ENCODE measurements at regions not wholly inside any gene's neighbourhood (a gene's known extent, or its start where the extent isn't known, plus 50 kb on each side); places are given as distances from the start of the nearest gene placed in this dataset.

GRCh38 chr6:127051571-127052260 is 66.8 kb upstream of the RSPO3 start:
- ATAC-seq = no peak
- H4K20me1 ChIP-seq (ENCODE audit: low read length) = no peaks in the 10 kb centered on the region
- no peaks in the 10 kb centered on the region for H3F3A ChIP-seq (ENCODE audit: low read length, unreplicated experiment)
- DNase-seq = no peak
- H2AFZ ChIP-seq (ENCODE audit: low read length) = no peak overlapping the region
- intact Hi-C loops (cut with micrococcal nuclease) = no loop called here
- H3K4me3 ChIP-seq (ENCODE audit: low read length) = no peak overlapping the region
- TF ChIP-seq EZH2phosphoT487 (IDR thresholded peaks at IDR 0.05; ENCODE audit: borderline replicate concordance, low read length) (no peak), EZH2 (IDR thresholded peaks at IDR 0.05; ENCODE audit: low read length, unreplicated experiment) (no peak)
- TF ChIP-seq, protein P1, sequence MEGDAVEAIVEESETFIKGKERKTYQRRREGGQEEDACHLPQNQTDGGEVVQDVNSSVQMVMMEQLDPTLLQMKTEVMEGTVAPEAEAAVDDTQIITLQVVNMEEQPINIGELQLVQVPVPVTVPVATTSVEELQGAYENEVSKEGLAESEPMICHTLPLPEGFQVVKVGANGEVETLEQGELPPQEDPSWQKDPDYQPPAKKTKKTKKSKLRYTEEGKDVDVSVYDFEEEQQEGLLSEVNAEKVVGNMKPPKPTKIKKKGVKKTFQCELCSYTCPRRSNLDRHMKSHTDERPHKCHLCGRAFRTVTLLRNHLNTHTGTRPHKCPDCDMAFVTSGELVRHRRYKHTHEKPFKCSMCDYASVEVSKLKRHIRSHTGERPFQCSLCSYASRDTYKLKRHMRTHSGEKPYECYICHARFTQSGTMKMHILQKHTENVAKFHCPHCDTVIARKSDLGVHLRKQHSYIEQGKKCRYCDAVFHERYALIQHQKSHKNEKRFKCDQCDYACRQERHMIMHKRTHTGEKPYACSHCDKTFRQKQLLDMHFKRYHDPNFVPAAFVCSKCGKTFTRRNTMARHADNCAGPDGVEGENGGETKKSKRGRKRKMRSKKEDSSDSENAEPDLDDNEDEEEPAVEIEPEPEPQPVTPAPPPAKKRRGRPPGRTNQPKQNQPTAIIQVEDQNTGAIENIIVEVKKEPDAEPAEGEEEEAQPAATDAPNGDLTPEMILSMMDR (conservative IDR thresholded peaks at IDR 0.05; ENCODE audit: low read depth, low read length) = no peak
- H3K36me3 ChIP-seq (ENCODE audit: low read depth, low read length) = no peaks in the 10 kb centered on the region
- H3K27me3 ChIP-seq (ENCODE audit: low read length) = no peaks in the 10 kb centered on the region
- no TSS peak for BruUV-seq (replicated peaks)
- H3K4me1 ChIP-seq (ENCODE audit: insufficient read depth, low read length) = no peaks in the 10 kb centered on the region
- H3K9ac ChIP-seq (ENCODE audit: low read length) = no peak overlapping the region
- CTCF ChIA-PET = no interaction called here
- no peaks in the 10 kb centered on the region for H3K9me2 ChIP-seq (replicated peaks; ENCODE audit: low read length)
- no peaks in the 10 kb centered on the region for H3K9me3 ChIP-seq (ENCODE audit: low read length)
- no peak overlapping the region for H3K4me2 ChIP-seq (ENCODE audit: low read length)
- no peaks in the 10 kb centered on the region for H3K79me2 ChIP-seq (ENCODE audit: low read length)
- no peak overlapping the region for H3K27ac ChIP-seq (ENCODE audit: low read length)
- POLR2A ChIA-PET (ENCODE audit: unreplicated experiment) = no interaction called here

GRCh38 chr6:127053032-127053874 is 65.2 kb upstream of the RSPO3 start:
- BruUV-seq (replicated peaks) = no TSS peak
- ATAC-seq (no peak), DNase-seq (no peak)
- POLR2A ChIA-PET (ENCODE audit: unreplicated experiment) = no interaction called here
- no peak overlapping the region for H3K4me2 ChIP-seq (ENCODE audit: low read length)
- H3K27ac ChIP-seq (ENCODE audit: low read length) = no peak overlapping the region
- no peak overlapping the region for H3K4me3 ChIP-seq (ENCODE audit: low read length)
- H2AFZ ChIP-seq (ENCODE audit: low read length) = no peak overlapping the region
- H3K9me3 ChIP-seq (ENCODE audit: low read length) = no peaks in the 10 kb centered on the region
- H3K27me3 ChIP-seq (ENCODE audit: low read length) = no peaks in the 10 kb centered on the region
- TF ChIP-seq EZH2phosphoT487 (IDR thresholded peaks at IDR 0.05; ENCODE audit: borderline replicate concordance, low read length) (no peak), EZH2 (IDR thresholded peaks at IDR 0.05; ENCODE audit: low read length, unreplicated experiment) (no peak)
- TF ChIP-seq, protein P1 (conservative IDR thresholded peaks at IDR 0.05; ENCODE audit: low read depth, low read length) = no peak
- H4K20me1 ChIP-seq (ENCODE audit: low read length) = no peaks in the 10 kb centered on the region
- H3K79me2 ChIP-seq (ENCODE audit: low read length) = no peaks in the 10 kb centered on the region
- no peaks in the 10 kb centered on the region for H3F3A ChIP-seq (ENCODE audit: low read length, unreplicated experiment)
- H3K36me3 ChIP-seq (ENCODE audit: low read depth, low read length) = no peaks in the 10 kb centered on the region
- CTCF ChIA-PET = no interaction called here
- no peaks in the 10 kb centered on the region for H3K9me2 ChIP-seq (replicated peaks; ENCODE audit: low read length)
- H3K9ac ChIP-seq (ENCODE audit: low read length) = no peak overlapping the region
- no peaks in the 10 kb centered on the region for H3K4me1 ChIP-seq (ENCODE audit: insufficient read depth, low read length)
- intact Hi-C loops (cut with micrococcal nuclease) = no loop called here

DNA sequence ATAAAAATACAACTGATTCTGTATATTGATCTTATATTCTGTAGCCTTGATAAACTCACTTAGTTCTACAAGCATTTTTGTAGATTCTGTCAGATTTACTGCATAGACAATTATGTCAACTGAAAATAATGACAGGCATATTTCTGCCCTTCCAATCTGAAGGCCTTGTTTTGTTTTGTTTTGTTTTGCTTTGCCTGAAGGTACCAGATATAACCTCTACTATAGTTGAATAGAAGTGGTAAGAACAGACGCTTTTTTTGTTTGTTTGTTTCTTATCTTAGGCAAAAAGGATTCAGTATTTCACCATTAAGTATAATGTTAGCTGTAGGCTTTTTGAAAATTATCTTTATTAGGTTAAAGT is 64.6 kb upstream of the RSPO3 start:
- intact Hi-C loops (cut with micrococcal nuclease) = no loop called here
- DNase-seq (no peak), ATAC-seq (no peak)
- no peak overlapping the region for H3K27ac ChIP-seq (ENCODE audit: low read length)
- no TSS peak for BruUV-seq (replicated peaks)
- no peaks in the 10 kb centered on the region for H3K9me2 ChIP-seq (replicated peaks; ENCODE audit: low read length)
- no peaks in the 10 kb centered on the region for H3K4me1 ChIP-seq (ENCODE audit: insufficient read depth, low read length)
- H3K4me2 ChIP-seq (ENCODE audit: low read length) = no peak overlapping the region
- no peak overlapping the region for H2AFZ ChIP-seq (ENCODE audit: low read length)
- H3K9me3 ChIP-seq (ENCODE audit: low read length) = no peaks in the 10 kb centered on the region
- H3K36me3 ChIP-seq (ENCODE audit: low read depth, low read length) = no peaks in the 10 kb centered on the region
- no peaks in the 10 kb centered on the region for H4K20me1 ChIP-seq (ENCODE audit: low read length)
- no peaks in the 10 kb centered on the region for H3F3A ChIP-seq (ENCODE audit: low read length, unreplicated experiment)
- no peaks in the 10 kb centered on the region for H3K79me2 ChIP-seq (ENCODE audit: low read length)
- no peak for TF ChIP-seq EZH2 (IDR thresholded peaks at IDR 0.05; ENCODE audit: low read length, unreplicated experiment)
- no peak for TF ChIP-seq EZH2phosphoT487 (IDR thresholded peaks at IDR 0.05; ENCODE audit: borderline replicate concordance, low read length)
- TF ChIP-seq, protein P1 (conservative IDR thresholded peaks at IDR 0.05; ENCODE audit: low read depth, low read length) = no peak
- ChIA-PET POLR2A (ENCODE audit: unreplicated experiment) (no interaction called here), CTCF (no interaction called here)
- no peaks in the 10 kb centered on the region for H3K27me3 ChIP-seq (ENCODE audit: low read length)
- no peak overlapping the region for H3K9ac ChIP-seq (ENCODE audit: low read length)
- H3K4me3 ChIP-seq (ENCODE audit: low read length) = no peak overlapping the region
